Left colon (tissue), 2 donors: ENCODE measurements at regions not wholly inside any gene's neighbourhood (a gene's known extent, or its start where the extent isn't known, plus 50 kb on each side); places are given as distances from the start of the nearest gene placed in this dataset.
"Not testable (repeated sequence)": the region's sequence is repeated elsewhere in the genome, so short reads cannot be mapped to it uniquely, and the experiment has no call there.

Experiments used
- ATAC-seq: fragments of 200-7000 bp; cut with Tn5 transposase; one replicate; pipeline ENCODE4 v1.9.1; 2020; ENCODE audit warnings: mild to moderate bottlenecking, moderate library complexity
- DNase-seq, 2 donors: peaks; one replicate each; pipeline ENCODE4 v3.0.0-alpha.2; 2020
- intact Hi-C, 2 donors: fragments of 100-400 bp; cut with DNase I in 1 of 2; cut with micrococcal nuclease in 1 of 2; formaldehyde crosslinking; loops; one replicate each; pipeline versions ENCODE4 v1.11.2 to v1.14.0; 2022; cut with DNase I, micrococcal nuclease
- donor health status: DM: no; HTN: no; CAD: no.
- donor health status: DM: yes; HTN: yes; CAD: no.

DNA sequence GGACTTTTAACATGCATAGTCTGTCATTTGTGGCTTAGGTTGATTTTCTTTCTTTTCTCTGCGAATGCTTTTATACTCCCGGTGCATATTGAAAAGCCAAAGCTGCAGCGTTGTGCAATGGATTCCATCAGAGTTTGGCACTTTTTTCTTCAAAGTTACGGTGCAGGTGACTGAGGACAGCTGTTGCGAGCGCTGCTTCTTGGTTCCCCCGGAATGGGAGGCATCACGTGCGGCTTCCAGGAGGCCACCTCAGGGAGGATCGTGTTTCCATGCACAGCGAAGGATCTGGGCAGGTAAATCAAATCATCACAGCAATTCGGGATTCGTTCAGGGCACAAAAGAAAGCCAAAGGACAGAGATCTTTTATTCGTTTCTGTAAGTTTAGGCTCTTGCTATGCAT, 109.6 kb upstream of the ALKAL2 start:
- intact Hi-C loops, result no loop called here
- ATAC-seq (no peak), DNase-seq (no peak)

DNA sequence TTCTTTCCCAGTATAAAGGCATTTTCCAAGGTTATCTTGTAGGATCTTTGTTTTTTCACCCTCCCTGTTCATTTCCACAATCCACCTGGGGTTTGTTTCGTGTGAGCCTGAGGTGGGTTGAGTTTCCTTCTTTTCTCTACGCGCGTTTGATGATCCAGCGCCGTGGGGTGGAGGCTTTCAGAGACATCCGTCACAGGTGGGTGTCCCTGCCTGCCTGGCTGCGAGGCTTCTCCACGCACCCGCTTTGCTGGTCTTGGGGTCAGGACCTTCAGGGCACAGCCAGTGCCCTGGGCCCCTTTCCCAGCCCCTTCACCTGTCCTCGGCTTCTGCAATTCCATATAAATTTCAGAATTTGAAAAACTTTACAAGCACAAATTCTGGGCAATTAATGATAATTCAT, 109.0 kb upstream of the ALKAL2 start:
- intact Hi-C loops, result no loop called here
- DNase-seq (no peak), ATAC-seq (no peak)

DNA sequence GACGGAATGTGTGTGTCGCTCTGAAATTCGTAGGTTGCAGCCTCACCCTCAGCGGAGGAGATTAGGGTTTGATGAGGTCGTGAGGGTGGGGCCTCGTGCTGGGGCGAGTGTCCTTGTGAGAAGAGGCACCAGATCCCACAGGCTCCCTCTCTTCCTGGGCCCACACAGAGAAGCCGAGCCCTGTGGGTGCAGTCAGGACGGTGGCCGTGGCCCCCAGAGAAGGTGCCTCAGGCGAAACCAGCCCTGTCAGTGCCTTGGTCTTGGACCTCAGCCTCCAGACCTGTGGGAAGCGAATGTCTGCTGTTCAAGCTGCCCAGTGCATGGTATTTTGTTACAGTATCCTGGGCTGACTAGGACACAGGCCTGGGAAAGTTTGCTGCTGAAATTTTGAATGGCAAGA, 108.0 kb upstream of the ALKAL2 start:
- DNase-seq, result no peak
- no peak for ATAC-seq
- intact Hi-C loops, result no loop called here

DNA sequence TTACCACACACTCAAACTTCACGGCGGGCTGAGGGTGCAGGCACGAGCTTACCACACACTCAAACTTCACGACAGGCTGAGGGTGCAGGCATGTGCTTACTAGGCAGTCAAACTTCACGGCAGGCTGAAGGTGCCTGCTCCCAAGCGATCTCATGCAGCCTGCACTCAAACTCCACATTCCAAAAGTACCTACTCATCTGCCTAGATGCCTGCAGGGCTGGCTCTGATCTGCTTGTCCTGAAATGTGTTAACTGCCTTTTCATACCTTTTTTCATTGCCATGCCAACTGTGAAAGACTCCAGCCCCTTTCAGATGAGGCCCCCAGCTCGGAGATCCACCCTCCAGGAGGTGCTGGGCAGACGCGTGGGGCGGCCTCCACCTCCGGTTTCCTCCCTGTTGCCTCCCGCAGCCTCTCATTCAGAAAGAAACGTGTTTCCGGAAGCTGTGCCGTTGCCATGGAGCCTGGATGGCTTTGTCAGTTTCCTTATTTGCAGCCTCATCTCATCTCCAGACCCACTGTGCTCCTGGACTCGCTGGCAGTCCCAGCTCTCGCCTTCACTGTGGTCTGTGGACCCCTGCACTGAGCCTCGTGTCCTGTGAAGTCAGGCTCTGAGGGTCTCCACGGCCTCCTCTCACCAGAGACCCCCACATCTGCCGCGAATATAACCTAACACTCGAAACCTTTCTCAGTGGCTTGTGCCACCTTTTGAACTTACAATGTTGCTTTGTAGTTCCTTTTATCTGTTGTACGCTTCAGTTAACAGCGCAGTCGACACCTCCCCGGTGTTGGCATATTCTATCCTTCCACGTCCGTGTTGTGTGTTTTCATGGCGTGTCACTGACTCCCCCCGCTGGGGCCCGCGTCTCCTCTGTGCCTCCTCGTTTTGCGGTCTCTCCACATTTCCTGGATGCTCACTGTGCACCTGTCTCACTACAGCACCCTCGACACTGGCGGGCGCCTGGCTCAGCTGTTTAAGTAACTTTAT, 106.1 kb upstream of the ALKAL2 start:
- DNase-seq (peak in 1 of 2 donors; percentile 32), ATAC-seq (no peak)
- intact Hi-C loops, result no loop called here

DNA sequence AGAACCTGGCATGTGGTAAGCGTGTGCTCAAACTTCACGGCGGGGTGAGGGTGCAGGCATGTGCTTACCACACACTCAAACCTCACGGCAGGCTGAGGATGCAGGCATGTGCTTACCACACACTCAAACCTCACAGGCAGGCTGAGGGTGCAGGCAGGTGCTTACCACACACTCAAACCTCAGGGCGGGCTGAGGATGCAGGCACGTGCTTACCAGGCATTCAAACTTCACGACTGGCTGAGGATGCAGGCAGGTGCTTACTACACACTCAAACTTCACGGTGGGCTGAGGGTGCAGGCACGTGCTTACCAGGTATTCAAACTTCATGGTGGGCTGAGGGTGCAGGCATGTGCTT, 105.0 kb upstream of the ALKAL2 start:
- intact Hi-C loops, result no loop called here
- DNase-seq (no peak), ATAC-seq (no peak)

GRCh38 chr2:392181-392925, 104.5 kb upstream of the ALKAL2 start:
- DNase-seq (no peak), ATAC-seq (no peak)

DNA sequence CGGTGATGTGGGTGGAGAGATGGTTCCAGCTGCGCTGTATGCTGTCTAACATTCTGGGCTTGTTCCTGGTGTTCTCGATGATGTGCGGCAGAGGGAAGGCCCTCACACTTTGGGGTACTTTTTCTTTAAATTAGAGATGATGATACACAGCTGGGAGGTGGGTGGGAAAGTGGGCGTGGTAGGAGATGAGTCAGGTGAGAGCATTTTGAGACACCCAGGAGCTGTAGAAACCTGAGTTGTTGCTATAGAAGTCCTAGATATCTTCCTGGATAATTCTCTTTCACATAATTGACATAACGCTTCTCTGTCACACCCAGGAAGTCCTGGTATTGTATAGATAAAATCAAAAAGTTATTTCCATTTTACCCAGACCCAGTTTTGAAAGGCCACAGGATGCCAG, 103.8 kb upstream of the ALKAL2 start:
- intact Hi-C loops, result no loop called here
- no peak for DNase-seq
- no peak for ATAC-seq

More at GRCh38 chr2:392181-392925, 104.5 kb upstream of the ALKAL2 start:
- intact Hi-C loops, result no loop called here

GRCh38 chr2:390959-391358, 103.1 kb upstream of the ALKAL2 start:
- intact Hi-C loops, result no loop called here
- DNase-seq, result no peak
- ATAC-seq, result no peak

- DNase-seq, intact Hi-C loops, ATAC-seq: not testable (repeated sequence)
These were observed 102.1 kb upstream of the ALKAL2 start for GRCh38 chr2:389985-390384.

- intact Hi-C loops, ATAC-seq: not testable (repeated sequence)
These were observed 100.9 kb upstream of the ALKAL2 start for GRCh38 chr2:388752-389151.

GRCh38 chr2:387980-388421, 100.1 kb upstream of the ALKAL2 start:
- DNase-seq (no peak), ATAC-seq (no peak)
- intact Hi-C loops, result no loop called here

More at GRCh38 chr2:388752-389151, 100.9 kb upstream of the ALKAL2 start:
- DNase-seq, result not testable (repeated sequence)

DNA sequence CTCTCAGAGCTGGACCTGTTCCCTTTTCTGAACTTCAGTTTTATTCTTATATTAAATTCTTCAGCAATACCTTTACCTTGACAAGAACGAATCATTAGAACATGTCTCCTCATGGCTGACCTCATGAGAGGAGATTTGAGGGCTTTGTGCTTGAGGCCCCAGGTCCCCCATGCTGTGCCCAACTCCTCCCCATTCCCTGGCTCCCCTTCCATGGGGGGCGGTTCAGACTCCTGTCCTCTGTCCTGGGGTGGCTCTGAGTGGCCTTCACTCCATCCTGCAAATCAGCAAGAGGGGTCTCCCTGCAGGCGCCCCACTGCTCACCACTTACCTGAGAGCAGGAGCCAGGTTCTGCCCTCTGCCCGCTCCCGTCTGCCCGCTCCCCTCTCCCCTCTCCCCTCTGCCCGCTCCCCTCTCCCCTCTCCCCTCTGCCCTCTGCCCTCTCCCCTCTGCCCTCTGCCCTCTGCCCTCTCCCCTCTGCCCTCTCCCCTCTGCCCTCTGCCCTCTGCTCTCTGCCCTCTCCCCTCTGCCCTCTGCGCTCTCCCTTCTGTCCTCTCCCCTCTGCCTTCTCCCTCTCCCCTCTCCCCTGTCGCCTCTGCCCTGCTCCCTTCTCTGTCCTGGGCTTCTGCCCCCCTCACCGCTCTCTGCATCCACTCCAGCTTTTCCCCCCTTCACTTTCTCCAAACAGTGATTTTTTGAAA, 98.7 kb upstream of the ALKAL2 start:
- no peak for ATAC-seq
- intact Hi-C loops, result no loop called here

GRCh38 chr2:385785-386184, 97.9 kb upstream of the ALKAL2 start:
- DNase-seq, result no peak
- no peak for ATAC-seq
- intact Hi-C loops, result no loop called here

More for the DNA sequence above, 98.7 kb upstream of the ALKAL2 start:
- no peak for DNase-seq

DNA sequence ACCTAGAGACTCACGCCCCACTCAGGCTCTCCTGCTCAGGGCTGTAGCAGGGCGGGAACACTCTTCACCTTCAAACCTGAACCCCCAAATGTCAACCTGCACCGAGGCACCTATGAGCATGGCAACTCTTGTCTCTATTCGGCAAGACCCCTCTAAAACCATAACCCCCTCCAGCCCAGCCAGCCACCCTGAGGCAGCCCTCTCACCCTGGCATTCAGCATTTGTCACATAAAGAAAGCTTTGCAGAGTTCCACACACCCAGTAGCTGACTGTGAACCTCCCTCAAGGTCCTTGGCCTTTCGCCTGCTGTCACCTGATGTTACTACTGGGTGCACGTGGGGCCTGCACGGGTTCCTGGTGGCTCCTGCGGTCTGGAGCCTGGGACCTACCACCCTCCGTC, 97.2 kb upstream of the ALKAL2 start:
- intact Hi-C loops, result no loop called here
- no peak for ATAC-seq
- DNase-seq, result no peak

GRCh38 chr2:383888-384287, 96.0 kb upstream of the ALKAL2 start:
- ATAC-seq (peak; percentile 100), DNase-seq (peak; percentile 48 to 65)
- intact Hi-C loops, result no loop called here

DNA sequence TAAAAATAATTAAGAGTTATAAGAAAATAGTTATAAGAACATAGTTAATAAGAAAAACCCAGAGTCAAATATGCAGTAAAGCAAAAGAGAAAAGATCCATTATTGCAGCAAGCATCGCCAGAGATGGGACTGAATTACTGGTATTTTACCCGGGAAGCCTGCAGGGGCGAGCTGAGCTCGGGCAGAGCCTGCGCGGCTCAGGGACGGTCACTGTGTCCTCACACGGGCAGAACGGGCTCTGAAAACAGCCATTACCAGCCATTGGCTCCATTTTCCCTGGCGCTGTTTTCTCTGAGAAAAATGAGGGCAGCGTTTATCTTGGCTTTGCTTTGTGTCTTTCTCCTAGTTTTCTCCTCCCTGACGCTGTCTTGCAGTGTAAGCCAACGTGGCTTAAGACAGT, 95.3 kb upstream of the ALKAL2 start:
- intact Hi-C loops, result no loop called here
- DNase-seq, result no peak
- ATAC-seq, result peak; percentile 37

DNA sequence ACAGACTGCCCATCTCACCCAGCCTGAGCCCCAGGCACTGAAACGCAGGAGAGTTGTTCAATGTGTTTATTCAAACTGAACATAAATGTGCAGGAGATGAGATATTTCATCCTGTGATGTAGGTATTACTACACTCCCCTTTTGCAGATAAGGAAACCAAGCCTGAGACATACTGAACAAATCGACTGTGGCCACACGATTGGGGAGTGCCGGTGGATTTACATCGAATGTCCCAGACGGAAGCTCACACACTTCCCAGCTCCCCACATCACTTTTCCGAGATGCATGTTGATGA, 94.8 kb upstream of the ALKAL2 start:
- ATAC-seq (no peak), DNase-seq (no peak)
- intact Hi-C loops, result no loop called here

DNA sequence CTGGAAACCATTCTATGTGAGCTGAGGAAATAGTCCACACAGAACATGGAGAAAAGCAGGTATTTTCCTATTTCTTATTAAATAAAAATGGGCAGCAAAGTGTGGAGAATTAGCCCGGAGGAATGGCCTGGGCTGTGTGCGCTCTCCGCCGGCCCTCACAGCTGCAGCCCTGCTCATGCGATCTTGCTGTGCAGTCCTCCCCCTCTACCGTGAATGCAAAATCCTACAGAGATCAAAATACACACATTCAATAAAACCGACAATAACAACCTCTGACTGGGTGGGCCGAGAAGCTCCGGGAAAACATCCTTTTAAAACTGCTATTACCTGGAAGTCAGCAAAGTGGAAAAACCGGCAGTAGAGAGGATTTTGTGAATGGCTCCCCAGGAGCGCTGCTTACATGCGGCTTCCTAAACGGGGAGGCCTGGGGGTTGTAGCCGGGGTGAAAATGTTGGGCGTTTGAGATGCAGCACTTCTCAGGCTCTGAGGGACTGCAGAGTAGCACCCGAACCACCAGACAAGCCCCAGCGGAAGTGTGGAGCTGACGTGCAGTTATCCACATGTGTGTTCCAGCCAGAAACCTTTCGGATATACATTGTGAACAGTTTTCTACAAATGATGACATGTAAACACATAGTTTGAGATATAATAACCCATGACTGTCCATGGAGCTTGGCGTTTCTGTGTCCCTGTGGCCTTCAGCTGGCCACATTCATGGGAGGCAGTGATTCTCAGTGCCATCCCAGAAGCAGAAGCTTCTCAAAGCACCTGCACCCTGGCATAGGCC, 94.2 kb upstream of the ALKAL2 start:
- ATAC-seq (no peak), DNase-seq (no peak)
- intact Hi-C loops, result no loop called here

GRCh38 chr2:381181-381580, 93.3 kb upstream of the ALKAL2 start:
- no peak for DNase-seq
- ATAC-seq, result no peak
- intact Hi-C loops, result no loop called here
